Heart left ventricle (tissue), 16 donors: ENCODE measurements at regions not wholly inside any gene's neighbourhood (a gene's known extent, or its start where the extent isn't known, plus 50 kb on each side); places are given as distances from the start of the nearest gene placed in this dataset.

Experiments
- ATAC-seq, 4 donors: fragments of 200-7000 bp; cut with Tn5 transposase; one replicate each; pipeline ENCODE4 v1.9.1; 2020 to 2022; ENCODE audit warnings: moderate library complexity in 4 of 4, mild to moderate bottlenecking in 3 of 4, moderate number of reproducible peaks in 1 of 4
- DNase-seq, 5 donors: peaks; one replicate each; pipeline ENCODE4 v3.0.0-alpha.2; 2020
- H3K27ac ChIP-seq, 12 donors: fragments of 200-600 bp; sonication (generic) in 4 of 12; one replicate each; pipeline versions ENCODE4 v1.5.0 to v1.8.0; 2016 to 2022; ENCODE audit warnings: mild to moderate bottlenecking in 2 of 12
- H3K27me3 ChIP-seq, 9 donors: fragments of 200-600 bp; sonication (generic) in 2 of 9; one replicate each; pipeline versions ENCODE4 v1.5.1 to v1.8.0; 2016 to 2022; ENCODE audit warnings: mild to moderate bottlenecking in 3 of 9
- H3K36me3 ChIP-seq, 9 donors: fragments of 200-600 bp; sonication (generic) in 2 of 9; one replicate each; pipeline versions ENCODE4 v1.5.0 to v1.8.0; 2018 to 2022; ENCODE audit warnings: mild to moderate bottlenecking in 2 of 9
- H3K4me1 ChIP-seq, 12 donors: fragments of 200-600 bp; sonication (generic) in 4 of 12; one replicate each; pipeline versions ENCODE4 v1.5.0 to v1.8.0; 2016 to 2022; ENCODE audit warnings: mild to moderate bottlenecking in 3 of 12
- H3K4me3 ChIP-seq, 12 donors: fragments of 200-600 bp; sonication (generic) in 4 of 12; one replicate each; pipeline versions ENCODE4 v1.5.0 to v1.8.0; 2017 to 2022; ENCODE audit warnings: mild to moderate bottlenecking in 9 of 12, moderate library complexity in 4 of 12
- H3K9me3 ChIP-seq, 12 donors: fragments of 200-600 bp; sonication (generic) in 4 of 12; one replicate each; pipeline versions ENCODE4 v1.5.0 to v1.8.0; 2016 to 2022; ENCODE audit warnings: mild to moderate bottlenecking in 1 of 12
- POLR2A ChIP-seq, 2 donors: fragments of 450-650 bp; IDR thresholded peaks; one replicate each; pipeline ENCODE4 v1.6.1; 2017; ENCODE audit warnings: antibody characterized with exemption in 2 of 2, mild to moderate bottlenecking in 2 of 2, moderate library complexity in 2 of 2
- WGBS, 4 donors: extraction: QIAGEN DNeasy Blood & Tissue Kit in 2 of 4; methylation state at CpG; one replicate each; pipeline versions ENCODE4 v1.1.5 to v1.1.7; 2013 to 2018; 5-methylcytosine and 5-hydroxymethylcytosine counted together
- intact Hi-C, 10 donors: fragments of 100-400 bp; cut with DNase I; formaldehyde crosslinking; loops; one replicate each; pipeline versions ENCODE4 v1.11.1 to v1.14.2; 2022
- TF ChIP-seq, protein P1 (sequence below), 12 donors: fragments of 200-600 bp; sonication (generic) in 4 of 12; IDR thresholded peaks; one replicate each; pipeline versions ENCODE4 v1.5.0 to v1.8.0; 2018 to 2022; ENCODE audit warnings: antibody characterized with exemption in 12 of 12, mild to moderate bottlenecking in 5 of 12
- donor health status: ischemic (EF 13 %, LVEDD 7.1; RV severe dilation, severe dysfunction).
- donor health status: healthy with polysubstance abuse.
- donor health status: DM: no; HTN: yes; CAD: no.
- donor health status: DM: no; HTN: no; CAD: no.
- donor health status: ischemic (EF 25% LVEDD 6.9; RV normal size, moderate dysfunction).
- donor health status: ischemic (EF 25% LVEDD 5.7; RV mildly dilated, moderate dysfunction).
- donor health status: healthy.
- donor health status: DM: yes; HTN: yes; CAD: no.
- donor health status: ischemic (EF 35%, LVEDD 5.7; RV mildly dilated, moderate dysfunction).
- donor health status: nonischemic (EF 11% LVEDD 7.7; RV severe dilation, severe dysfunction).
- donor health status: DM: yes; HTN: yes; CAD: no.
- donor health status: PGD.
- donor health status: ischemic (EF 29% LVEDD 5.4; RV normal size, mild dysfunction).
- donor health status: nonischemic (EF 23%, LVEDD 6.1; RV moderate dilation, normal function).

DNA sequence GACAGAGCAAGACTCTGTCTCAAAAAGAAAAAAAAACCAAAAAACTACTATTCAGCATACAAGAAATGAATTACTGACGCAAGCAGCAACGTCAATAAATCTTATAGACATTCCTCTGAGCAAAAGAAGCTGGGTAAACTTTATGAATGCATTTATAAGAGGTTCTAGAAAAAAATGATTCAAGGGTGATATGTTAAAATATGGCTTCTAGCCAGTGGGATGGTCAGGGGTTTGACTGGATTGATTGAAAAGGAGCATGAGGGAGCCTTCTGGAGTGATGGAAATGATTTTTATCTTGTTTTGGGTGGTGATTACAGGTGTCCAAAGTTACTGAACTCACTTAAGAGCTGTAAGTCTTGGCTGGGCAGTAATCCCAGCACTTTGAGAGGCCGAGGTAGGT is 64.9 kb upstream of the SALL4 start:
- DNase-seq (no peak), ATAC-seq (no peak)
- H3K4me1 ChIP-seq = no peaks in the 10 kb centered on the region
- no peaks in the 10 kb centered on the region for H3K36me3 ChIP-seq
- H3K9me3 ChIP-seq = no peaks in the 10 kb centered on the region
- intact Hi-C loops = no loop called here
- no peak overlapping the region for H3K4me3 ChIP-seq
- 79 to 86% (median 83%) methylated on average over 3 of the region's 3 CpGs for WGBS, 4 donors
- TF ChIP-seq, protein P1, sequence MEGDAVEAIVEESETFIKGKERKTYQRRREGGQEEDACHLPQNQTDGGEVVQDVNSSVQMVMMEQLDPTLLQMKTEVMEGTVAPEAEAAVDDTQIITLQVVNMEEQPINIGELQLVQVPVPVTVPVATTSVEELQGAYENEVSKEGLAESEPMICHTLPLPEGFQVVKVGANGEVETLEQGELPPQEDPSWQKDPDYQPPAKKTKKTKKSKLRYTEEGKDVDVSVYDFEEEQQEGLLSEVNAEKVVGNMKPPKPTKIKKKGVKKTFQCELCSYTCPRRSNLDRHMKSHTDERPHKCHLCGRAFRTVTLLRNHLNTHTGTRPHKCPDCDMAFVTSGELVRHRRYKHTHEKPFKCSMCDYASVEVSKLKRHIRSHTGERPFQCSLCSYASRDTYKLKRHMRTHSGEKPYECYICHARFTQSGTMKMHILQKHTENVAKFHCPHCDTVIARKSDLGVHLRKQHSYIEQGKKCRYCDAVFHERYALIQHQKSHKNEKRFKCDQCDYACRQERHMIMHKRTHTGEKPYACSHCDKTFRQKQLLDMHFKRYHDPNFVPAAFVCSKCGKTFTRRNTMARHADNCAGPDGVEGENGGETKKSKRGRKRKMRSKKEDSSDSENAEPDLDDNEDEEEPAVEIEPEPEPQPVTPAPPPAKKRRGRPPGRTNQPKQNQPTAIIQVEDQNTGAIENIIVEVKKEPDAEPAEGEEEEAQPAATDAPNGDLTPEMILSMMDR (IDR thresholded peaks at IDR 0.05) = no peak
- TF ChIP-seq POLR2A (IDR thresholded peaks at IDR 0.05) = no peak
- H3K27ac ChIP-seq = no peak overlapping the region
- peaks cover 0 to 6% (median 0%) of the 10 kb centered on the region in 9 donors for H3K27me3 ChIP-seq

DNA sequence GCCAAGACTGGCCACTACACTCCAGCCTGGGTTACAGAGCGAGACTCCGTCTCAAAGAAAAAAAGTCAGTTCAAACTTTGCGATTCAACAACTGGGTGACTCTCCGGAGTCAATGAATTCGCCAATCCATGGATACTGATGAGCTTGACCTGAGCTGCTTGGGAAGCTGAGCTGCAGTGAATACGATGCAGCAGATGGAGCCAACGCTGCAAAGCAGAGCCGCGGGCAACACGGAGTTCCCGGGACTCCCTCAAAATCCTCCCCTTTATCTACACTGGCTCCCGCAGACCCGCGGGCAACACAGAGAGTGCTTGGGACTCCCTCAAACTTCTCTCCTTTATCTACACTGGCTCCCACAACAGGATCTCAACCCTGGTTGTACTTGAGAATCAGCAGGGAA is 62.6 kb upstream of the SALL4 start:
- TF ChIP-seq POLR2A (IDR thresholded peaks at IDR 0.05) = no peak
- TF ChIP-seq, protein P1 (IDR thresholded peaks at IDR 0.05) = no peak
- intact Hi-C loops = no loop called here

DNA sequence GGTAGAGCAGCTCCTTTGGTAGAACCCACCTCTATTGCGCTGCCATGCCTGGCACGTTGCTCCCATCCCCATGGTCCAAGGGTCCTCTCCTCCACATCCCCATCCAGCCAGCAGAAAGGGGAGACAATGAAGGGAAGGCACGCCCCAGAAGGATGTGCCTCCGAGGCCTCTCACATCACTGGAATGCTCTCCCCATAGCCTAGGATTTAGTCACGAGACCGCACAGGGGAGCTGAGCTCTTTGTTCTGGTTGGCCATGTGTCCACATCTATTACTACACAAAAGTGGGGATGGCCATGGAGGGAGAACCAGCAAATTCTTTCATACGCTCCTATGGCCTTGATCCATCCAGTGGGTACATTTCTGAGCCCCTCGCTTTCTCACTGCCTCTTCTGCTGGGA is 60.5 kb upstream of the SALL4 start:
- TF ChIP-seq, protein P1 (IDR thresholded peaks at IDR 0.05) = no peak
- no peak for TF ChIP-seq POLR2A (IDR thresholded peaks at IDR 0.05)
- Histone ChIP-seq H3K27me3 (peaks cover 0 to 10% (median 0%) of the 10 kb centered on the region in 9 donors), H3K4me1 (no peaks in the 10 kb centered on the region), H3K9me3 (no peaks in the 10 kb centered on the region), H3K4me3 (no peak overlapping the region), H3K36me3 (no peaks in the 10 kb centered on the region), H3K27ac (no peak overlapping the region)
- ATAC-seq = no peak
- no peak for DNase-seq
- 78 to 85% (median 81%) methylated on average over 8 of the region's 8 CpGs for WGBS, 4 donors
- intact Hi-C loops = no loop called here

More for the DNA sequence above, 62.6 kb upstream of the SALL4 start:
- peaks cover 0 to 10% (median 0%) of the 10 kb centered on the region in 9 donors for H3K27me3 ChIP-seq
- no peaks in the 10 kb centered on the region for H3K36me3 ChIP-seq
- ATAC-seq (no peak), DNase-seq (no peak)
- H3K9me3 ChIP-seq = no peaks in the 10 kb centered on the region
- no peak overlapping the region for H3K27ac ChIP-seq
- H3K4me3 ChIP-seq = no peak overlapping the region
- H3K4me1 ChIP-seq = no peaks in the 10 kb centered on the region
- WGBS, 4 donors = 81 to 96% (median 86%) methylated on average over 14 of the region's 14 CpGs

DNA sequence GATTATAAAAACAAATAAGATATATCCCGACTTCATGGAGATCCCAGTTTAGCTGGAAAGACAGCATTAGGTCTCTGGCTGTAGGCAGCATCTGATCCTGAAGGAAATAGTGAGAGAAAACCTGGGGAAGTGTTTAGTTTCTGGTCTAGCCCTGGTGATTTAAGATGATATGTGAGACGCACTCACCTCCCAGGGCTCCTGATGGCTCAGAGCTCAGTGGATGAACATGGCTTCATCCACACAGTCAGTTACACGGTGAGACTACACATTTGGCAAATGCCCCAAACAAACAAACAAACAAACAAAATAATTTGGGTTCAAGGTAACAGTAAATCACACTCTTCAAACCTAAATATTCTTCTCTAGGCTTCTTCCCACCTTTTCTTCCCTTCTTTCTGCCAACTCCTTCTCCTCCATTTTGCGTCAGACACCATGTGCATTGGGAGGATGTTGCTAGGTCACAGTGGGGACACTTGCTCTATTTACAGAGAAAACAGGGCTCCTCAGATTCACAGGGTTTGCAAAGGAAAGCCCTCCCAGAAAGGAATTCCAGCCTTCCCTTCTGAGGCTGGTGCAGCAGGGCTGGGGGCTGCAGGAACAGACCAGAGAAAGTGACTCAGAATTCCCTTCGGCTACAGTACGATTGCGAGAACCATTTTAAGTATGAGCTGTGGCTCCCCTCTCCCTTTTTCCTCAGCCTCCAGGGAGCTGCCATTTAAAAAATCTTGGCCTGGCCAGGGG is 59.6 kb upstream of the SALL4 start:
- no peak for TF ChIP-seq POLR2A (IDR thresholded peaks at IDR 0.05)
- TF ChIP-seq, protein P1 (IDR thresholded peaks at IDR 0.05) = no peak
- H3K36me3 ChIP-seq = no peaks in the 10 kb centered on the region
- no peak overlapping the region for H3K4me3 ChIP-seq
- no peaks in the 10 kb centered on the region for H3K9me3 ChIP-seq
- ATAC-seq = no peak
- WGBS, 4 donors = 55 to 70% (median 61%) methylated on average over 7 of the region's 7 CpGs
- intact Hi-C loops = no loop called here
- peaks cover 0 to 10% (median 0%) of the 10 kb centered on the region in 9 donors for H3K27me3 ChIP-seq
- H3K27ac ChIP-seq = no peak overlapping the region
- no peak for DNase-seq
- no peaks in the 10 kb centered on the region for H3K4me1 ChIP-seq
